Fibroblast of lung (primary cell): ENCODE measurements at regions not wholly inside any gene's neighbourhood (a gene's known extent, or its start where the extent isn't known, plus 50 kb on each side); places are given as distances from the start of the nearest gene placed in this dataset.
"Not testable (repeated sequence)": the region's sequence is repeated elsewhere in the genome, so short reads cannot be mapped to it uniquely, and the experiment has no call there.

ENCODE experiments used
- DNase-seq, 2 donors: peaks; one replicate each; pipeline versions ENCODE4 v3.0.0 to v3.0.0-alpha.2; 2010; ENCODE audit warnings: low read depth in 2 of 2
- H2AFZ ChIP-seq: 2 replicates; pipeline ENCODE4 v1.5.1; 2012; ENCODE audit warnings: low read length, control low read depth, inconsistent platforms
- H3K27ac ChIP-seq: 2 replicates; pipeline ENCODE4 v1.5.1; 2011; ENCODE audit warnings: low read length, control low read depth; ENCODE audit not compliant: insufficient read depth
- H3K27me3 ChIP-seq: 2 replicates; pipeline ENCODE4 v1.5.1; 2011; ENCODE audit warnings: mild to moderate bottlenecking, low read length; ENCODE audit not compliant: control insufficient read depth, insufficient read depth
- H3K36me3 ChIP-seq: 2 replicates; pipeline ENCODE4 v1.5.1; 2011; ENCODE audit warnings: low read length; ENCODE audit not compliant: control insufficient read depth, insufficient read depth
- H3K4me1 ChIP-seq: 2 replicates; pipeline ENCODE4 v1.5.1; 2011; ENCODE audit warnings: low read length; ENCODE audit not compliant: control insufficient read depth, insufficient read depth; ENCODE audit errors: extremely low read depth
- H3K4me2 ChIP-seq: 2 replicates; pipeline ENCODE4 v1.5.1; 2011; ENCODE audit warnings: low read length, control low read depth; ENCODE audit not compliant: insufficient read depth; ENCODE audit errors: extremely low read depth
- H3K4me3 ChIP-seq, 4 experiments: fragments of 200-600 bp in 1 of 4; sonication (generic) in 1 of 4; replicated peaks in 1 of 4; 2 replicates each; pipeline ENCODE4 v1.5.1; 2011 to 2016; ENCODE audit warnings: low read length in 4 of 4, low read depth in 3 of 4, mild to moderate bottlenecking in 3 of 4, control low read depth in 2 of 4, inconsistent platforms in 1 of 4, mixed read lengths in 1 of 4; ENCODE audit not compliant: insufficient read depth in 1 of 4; ENCODE audit errors: control extremely low read depth in 1 of 4
- H3K79me2 ChIP-seq: 2 replicates; pipeline ENCODE4 v1.5.1; 2012; ENCODE audit warnings: mild to moderate bottlenecking, low read length, inconsistent platforms; ENCODE audit not compliant: control insufficient read depth, insufficient read depth
- H3K9ac ChIP-seq: 2 replicates; pipeline ENCODE4 v1.5.1; 2011; ENCODE audit warnings: mild to moderate bottlenecking, low read length, control low read depth; ENCODE audit not compliant: insufficient read depth
- H3K9me3 ChIP-seq: 2 replicates; pipeline ENCODE4 v1.5.1; 2012; ENCODE audit warnings: low read depth, low read length; ENCODE audit not compliant: control insufficient read depth, insufficient read depth
- H4K20me1 ChIP-seq: 2 replicates; pipeline ENCODE4 v1.5.1; 2011; ENCODE audit warnings: low read length; ENCODE audit not compliant: control insufficient read depth, insufficient read depth; ENCODE audit errors: extremely low read depth
- CTCF ChIP-seq, 2 donors: IDR thresholded peaks in 1 of 2; conservative IDR thresholded peaks in 1 of 2; 1 replicate in 1 of 2; 2 replicates in 1 of 2; pipeline ENCODE4 v1.5.1; 2011 to 2012; ENCODE audit warnings: low read length in 2 of 2, control low read depth in 1 of 2, inconsistent platforms in 1 of 2, low read depth in 1 of 2, mild to moderate bottlenecking in 1 of 2
- EZH2 ChIP-seq: IDR thresholded peaks from 2 replicates; pipeline ENCODE4 v1.5.1; 2012; ENCODE audit warnings: low read length, control low read depth, mild to moderate bottlenecking; ENCODE audit errors: missing control alignments

GRCh38 chr1:104329278-104329677, 579.6 kb downstream of the AMY1C start:
- no peak for TF ChIP-seq CTCF (conservative IDR thresholded peaks at IDR 0.05 in 1 of 2, IDR thresholded peaks at IDR 0.05 in 1 of 2; ENCODE audit: low read depth in 1 of 2, low read length in 2 of 2)
- TF ChIP-seq EZH2: no peak
- Histone ChIP-seq H3K27me3 (no peaks in the 10 kb centered on the region), H4K20me1 (no peaks in the 10 kb centered on the region)

GRCh38 chr1:104331763-104332162, 582.1 kb downstream of the AMY1C start:
- Histone ChIP-seq H3K4me3 (no peak overlapping the region), H3K36me3 (no peaks in the 10 kb centered on the region), H3K27me3 (no peaks in the 10 kb centered on the region), H2AFZ (no peak overlapping the region), H3K79me2 (no peaks in the 10 kb centered on the region), H3K9me3 (no peaks in the 10 kb centered on the region), H4K20me1 (no peaks in the 10 kb centered on the region), H3K4me2 (no peak overlapping the region), H3K4me1 (no peaks in the 10 kb centered on the region), H3K9ac (no peak overlapping the region), H3K27ac (no peak overlapping the region)
- TF ChIP-seq CTCF (conservative IDR thresholded peaks at IDR 0.05 in 1 of 2, IDR thresholded peaks at IDR 0.05 in 1 of 2; ENCODE audit: low read depth in 1 of 2, low read length in 2 of 2) (no peak), EZH2 (no peak)
- DNase-seq: no peak

More at GRCh38 chr1:104329278-104329677, 579.6 kb downstream of the AMY1C start:
- Histone ChIP-seq H3K4me3 (no peak overlapping the region), H3K27ac (no peak overlapping the region), H3K9me3 (no peaks in the 10 kb centered on the region), H3K9ac (no peak overlapping the region), H3K4me2 (no peak overlapping the region), H3K79me2 (no peaks in the 10 kb centered on the region), H2AFZ (no peak overlapping the region), H3K4me1 (no peaks in the 10 kb centered on the region), H3K36me3 (no peaks in the 10 kb centered on the region)
- DNase-seq: no peak

GRCh38 chr1:104337927-104338326, 588.2 kb downstream of the AMY1C start:
- not testable (repeated sequence) for H3K79me2 ChIP-seq, H3K36me3 ChIP-seq, H4K20me1 ChIP-seq, H3K9ac ChIP-seq, H3K27me3 ChIP-seq, H3K4me2 ChIP-seq, H3K4me1 ChIP-seq, H3K4me3 ChIP-seq, H2AFZ ChIP-seq, H3K9me3 ChIP-seq, DNase-seq, H3K27ac ChIP-seq

GRCh38 chr1:104341944-104342343, 592.2 kb downstream of the AMY1C start:
- no peaks in the 10 kb centered on the region for H3K4me1 ChIP-seq
- no peaks in the 10 kb centered on the region for H3K27me3 ChIP-seq
- H3K9me3 ChIP-seq: no peaks in the 10 kb centered on the region
- DNase-seq: no peak
- no peaks in the 10 kb centered on the region for H3K36me3 ChIP-seq
- no peaks in the 10 kb centered on the region for H4K20me1 ChIP-seq
- H3K9ac ChIP-seq: no peak overlapping the region
- no peak overlapping the region for H3K4me3 ChIP-seq
- no peaks in the 10 kb centered on the region for H3K79me2 ChIP-seq
- H2AFZ ChIP-seq: no peak overlapping the region
- TF ChIP-seq EZH2 (no peak), CTCF (conservative IDR thresholded peaks at IDR 0.05 in 1 of 2, IDR thresholded peaks at IDR 0.05 in 1 of 2; ENCODE audit: low read depth in 1 of 2, low read length in 2 of 2) (no peak)
- no peak overlapping the region for H3K27ac ChIP-seq
- H3K4me2 ChIP-seq: no peak overlapping the region
